IMR-90 (cell line): ENCODE measurements at regions not wholly inside any gene's neighbourhood (a gene's known extent, or its start where the extent isn't known, plus 50 kb on each side); places are given as distances from the start of the nearest gene placed in this dataset.
A peak's percentile ranks its signal among the peaks of the same experiment; 100 is the strongest.

Experiments used
- ATAC-seq: fragments of 200-7000 bp; cut with Tn5 transposase; 2 replicates; pipeline ENCODE4 v1.9.1; 2020; ENCODE audit warnings: low read depth, mild to moderate bottlenecking, moderate library complexity
- BruUV-seq: library from RNA; stranded (reverse); fragments of 400-500 nt; replicated peaks from 2 replicates; lab custom pipeline; 2021; lab: Mats Ljungman, UMichigan
- CTCF ChIA-PET: fragments of 300-600 bp; formaldehyde crosslinking; extraction: SDS; loops from one replicate; lab custom pipeline; 2021; ENCODE audit warnings: antibody characterized with exemption; lab: Yijun Ruan, JAX
- POLR2A ChIA-PET: fragments of 300-600 bp; sonication (Branson Sonifier 250); formaldehyde crosslinking; loops from one replicate; lab custom pipeline; 2022; ENCODE audit warnings: antibody characterized with exemption; ENCODE audit not compliant: unreplicated experiment; lab: Charles Lee
- DNase-seq: peaks from one replicate; pipeline ENCODE4 v3.0.0; 2013
- H2AFZ ChIP-seq: replicated peaks from 2 replicates; pipeline ENCODE3; 2013; ENCODE audit warnings: low read length, mild to moderate bottlenecking; ENCODE audit not compliant: poor library complexity
- H2AK5ac ChIP-seq: 2 replicates; pipeline ENCODE4 v1.6.1; 2013; ENCODE audit warnings: low read depth, low read length, inconsistent platforms
- H2AK9ac ChIP-seq: replicated peaks from 2 replicates; pipeline ENCODE3; 2013; ENCODE audit warnings: mild to moderate bottlenecking, low read depth, low read length, moderate library complexity; ENCODE audit not compliant: poor library complexity
- H2BK120ac ChIP-seq: 2 replicates; pipeline ENCODE4 v1.6.1; 2013; ENCODE audit warnings: low read depth, low read length, inconsistent platforms
- H2BK15ac ChIP-seq: 3 replicates; pipeline ENCODE4 v1.6.1; 2013; ENCODE audit warnings: low read depth, low read length, inconsistent platforms
- H2BK20ac ChIP-seq: 2 replicates; pipeline ENCODE4 v1.6.1; 2013; ENCODE audit warnings: low read depth, mild to moderate bottlenecking, inconsistent platforms, low read length, moderate library complexity
- H2BK5ac ChIP-seq: 2 replicates; pipeline ENCODE4 v1.6.1; 2013; ENCODE audit warnings: mild to moderate bottlenecking, low read depth, low read length, inconsistent platforms; ENCODE audit not compliant: poor library complexity, severe bottlenecking
- H3K14ac ChIP-seq: replicated peaks from 2 replicates; pipeline ENCODE4 v1.6.1; 2013; ENCODE audit warnings: low read depth, low read length, inconsistent platforms
- H3K18ac ChIP-seq: 2 replicates; pipeline ENCODE4 v1.6.1; 2013; ENCODE audit warnings: low read depth, low read length, control low read depth
- H3K23ac ChIP-seq: 2 replicates; pipeline ENCODE4 v1.6.1; 2013; ENCODE audit warnings: low read depth, low read length, inconsistent platforms
- H3K27ac ChIP-seq: 2 replicates; pipeline ENCODE4 v1.5.1; 2013; ENCODE audit warnings: mild to moderate bottlenecking, control low read depth, low read length; ENCODE audit not compliant: insufficient read depth
- H3K27me3 ChIP-seq: 2 replicates; pipeline ENCODE4 v1.6.1; 2013; ENCODE audit warnings: low read length; ENCODE audit not compliant: control insufficient read depth, insufficient read depth
- H3K36me3 ChIP-seq: 2 replicates; pipeline ENCODE4 v1.6.1; 2013; ENCODE audit warnings: low read length, mixed read lengths; ENCODE audit not compliant: control insufficient read depth, insufficient read depth
- H3K4ac ChIP-seq: 2 replicates; pipeline ENCODE4 v1.6.1; 2013; ENCODE audit warnings: low read depth, low read length, inconsistent platforms
- H3K4me1 ChIP-seq: 2 replicates; pipeline ENCODE4 v1.6.1; 2013; ENCODE audit warnings: low read length, mixed read lengths; ENCODE audit not compliant: control insufficient read depth, insufficient read depth
- H3K4me2 ChIP-seq: 2 replicates; pipeline ENCODE4 v1.6.1; 2013; ENCODE audit warnings: low read depth, mild to moderate bottlenecking, control low read depth, low read length, moderate library complexity
- H3K4me3 ChIP-seq: 2 replicates; pipeline ENCODE4 v1.5.1; 2013; ENCODE audit warnings: low read depth, mild to moderate bottlenecking, control low read depth, low read length, moderate library complexity; ENCODE audit not compliant: insufficient read depth
- H3K56ac ChIP-seq: 2 replicates; pipeline ENCODE4 v1.6.1; 2013; ENCODE audit warnings: low read length, inconsistent platforms; ENCODE audit not compliant: insufficient read depth; ENCODE audit errors: extremely low read depth
- H3K79me1 ChIP-seq, 2 experiments: 2 replicates each; pipeline ENCODE4 v1.6.1; 2013; ENCODE audit warnings: low read length in 2 of 2, inconsistent platforms in 1 of 2, low read depth in 1 of 2
- H3K9ac ChIP-seq: 2 replicates; pipeline ENCODE4 v1.6.1; 2013; ENCODE audit warnings: low read depth, low read length, control low read depth
- H3K9me1 ChIP-seq: 2 replicates; pipeline ENCODE4 v1.6.1; 2013; ENCODE audit warnings: low read length, inconsistent platforms; ENCODE audit not compliant: insufficient read depth
- H3K9me3 ChIP-seq: 2 replicates; pipeline ENCODE4 v1.6.1; 2013; ENCODE audit warnings: low read length; ENCODE audit not compliant: control insufficient read depth, insufficient read depth
- H4K20me1 ChIP-seq: 2 replicates; pipeline ENCODE4 v1.6.1; 2013; ENCODE audit warnings: low read length, inconsistent platforms; ENCODE audit not compliant: insufficient read depth
- H4K5ac ChIP-seq: 2 replicates; pipeline ENCODE4 v1.6.1; 2013; ENCODE audit warnings: mild to moderate bottlenecking, low read depth, low read length, control low read depth
- H4K8ac ChIP-seq, 2 experiments: 2 replicates each; pipeline ENCODE4 v1.6.1; 2013; ENCODE audit warnings: low read depth in 2 of 2, low read length in 2 of 2, control low read depth in 1 of 2, inconsistent platforms in 1 of 2
- H4K91ac ChIP-seq: 2 replicates; pipeline ENCODE4 v1.6.1; 2013; ENCODE audit warnings: low read depth, low read length, inconsistent platforms; ENCODE audit not compliant: insufficient read depth
- CEBPB ChIP-seq: IDR thresholded peaks from 2 replicates; pipeline ENCODE4 v1.6.1; 2012; ENCODE audit warnings: low read depth, low read length, improper control_type of control experiment
- ELK1 ChIP-seq: fragments of 150-350 bp; IDR thresholded peaks from 2 replicates; pipeline ENCODE4 v1.6.1; 2016; ENCODE audit warnings: low read depth, mild to moderate bottlenecking, low read length, moderate library complexity, borderline replicate concordance
- FOS ChIP-seq: fragments of 150-350 bp; IDR thresholded peaks from 2 replicates; pipeline ENCODE4 v1.6.1; 2016; ENCODE audit warnings: low read depth, low read length
- NFE2L2 ChIP-seq: fragments of 150-350 bp; IDR thresholded peaks from 2 replicates; pipeline ENCODE4 v1.6.1; 2016; ENCODE audit warnings: low read depth, mild to moderate bottlenecking, low read length
- POLR2A ChIP-seq: IDR thresholded peaks from 2 replicates; pipeline ENCODE4 v1.6.1; 2012; ENCODE audit warnings: mild to moderate bottlenecking, low read depth, low read length
- RAD21 ChIP-seq: IDR thresholded peaks from 2 replicates; pipeline ENCODE4 v1.6.1; 2012; ENCODE audit warnings: low read length, improper control_type of control experiment
- RCOR1 ChIP-seq: IDR thresholded peaks from 2 replicates; pipeline ENCODE4 v1.6.1; 2012; ENCODE audit warnings: mild to moderate bottlenecking, low read length, improper control_type of control experiment; ENCODE audit not compliant: insufficient replicate concordance
- RFX5 ChIP-seq: IDR thresholded peaks from 2 replicates; pipeline ENCODE4 v1.8.0; 2012; ENCODE audit warnings: low read depth, mild to moderate bottlenecking, low read length, moderate library complexity
- SMC3 ChIP-seq: fragments of 150-350 bp; IDR thresholded peaks from 2 replicates; pipeline ENCODE4 v1.6.1; 2016; ENCODE audit warnings: low read depth, mild to moderate bottlenecking, antibody characterized with exemption, low read length, moderate library complexity
- WGBS, 2 experiments: methylation state at CpG; one replicate each; pipeline versions ENCODE4 v1.1.5 to v1.1.7; 2013; ENCODE audit warnings: missing lambda C conversion rate in 2 of 2; ENCODE audit not compliant: insufficient read length in 1 of 2; ENCODE audit errors: extremely low coverage in 2 of 2; 5-methylcytosine and 5-hydroxymethylcytosine counted together
- dilution Hi-C: fragments of 300-500 bp; cut with HindIII; formaldehyde crosslinking; loops from one replicate; pipeline ENCODE4 v1.14.3; 2018; ENCODE audit warnings: low sequenced_read_pairs; ENCODE audit not compliant: unreplicated experiment
- in situ Hi-C: fragments of 300-500 bp; cut with MboI; formaldehyde crosslinking; loops from 3 replicates; pipeline ENCODE4 v1.14.3; 2019; ENCODE audit warnings: low sequenced_read_pairs, inconsistent platforms, mixed read lengths
- intact Hi-C: fragments of 100-400 bp; cut with micrococcal nuclease; formaldehyde crosslinking; loops from 2 replicates; pipeline ENCODE4 v1.10.0; 2022
- TF ChIP-seq, protein P1 (sequence below): fragments of 150-350 bp; IDR thresholded peaks from 2 replicates; pipeline ENCODE4 v1.6.1; 2017; ENCODE audit warnings: mild to moderate bottlenecking, antibody characterized with exemption, low read length, low read depth

DNA sequence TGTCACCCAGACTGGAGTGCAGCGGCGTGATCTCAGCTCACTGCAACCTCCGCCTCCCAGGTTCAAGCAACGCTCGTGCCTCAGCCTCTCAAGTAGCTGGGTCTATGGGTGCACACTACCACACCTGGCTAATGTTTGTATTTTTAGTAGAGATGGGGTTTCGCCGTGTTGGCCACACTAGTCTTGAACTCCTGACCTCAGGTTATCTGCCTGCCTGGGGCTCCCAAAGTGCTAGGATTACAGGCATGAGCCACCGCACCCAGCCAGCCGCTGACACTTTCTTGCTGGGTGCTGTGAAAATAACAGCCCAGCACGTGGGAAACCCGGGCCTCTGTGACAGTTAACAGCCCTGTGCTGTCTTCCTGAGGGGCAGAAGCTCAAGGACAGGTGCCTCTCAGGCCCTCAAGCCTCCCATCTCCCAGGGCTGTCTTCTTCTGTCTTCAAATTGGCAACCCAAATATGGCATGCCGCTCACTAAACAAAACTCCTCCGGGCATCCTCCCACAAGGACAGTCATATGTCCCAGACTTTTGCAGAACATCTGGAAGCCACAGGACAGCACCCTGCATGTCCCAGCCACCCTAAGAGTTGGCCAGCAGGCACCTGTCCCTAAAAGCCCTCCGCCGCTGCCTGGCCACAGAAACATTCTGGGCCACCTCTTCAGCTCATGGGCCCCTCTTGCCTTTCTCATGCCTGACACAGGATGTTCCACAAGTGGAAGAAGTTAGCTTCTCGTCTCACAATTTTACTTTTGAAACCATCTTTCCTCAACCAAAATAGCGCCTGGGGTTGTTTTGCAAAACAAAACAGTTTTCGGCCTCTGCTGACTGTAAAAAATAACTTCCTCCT, 233.6 kb downstream of the SYK start:
- H2BK5ac ChIP-seq = no peak overlapping the region
- ATAC-seq (no peak), DNase-seq (no peak)
- H4K8ac ChIP-seq = no peak overlapping the region
- H2AFZ ChIP-seq = no peak overlapping the region
- no peak overlapping the region for H3K23ac ChIP-seq
- BruUV-seq = no TSS peak
- dilution Hi-C loops (no loop called here), in situ Hi-C loops (no loop called here), intact Hi-C loops (loop anchor here (5.0 kb wide), 2 partner anchors 82 to 127 kb away; no protein-coding TSS in a partner anchor)
- H3K9me1 ChIP-seq = peaks cover 26% of the 10 kb centered on the region
- no peaks in the 10 kb centered on the region for H3K36me3 ChIP-seq
- no peak overlapping the region for H3K9ac ChIP-seq
- H3K4ac ChIP-seq = no peak overlapping the region
- no peaks in the 10 kb centered on the region for H3K27me3 ChIP-seq
- peak overlapping the region; percentile 38; the same call in 1 of the 2 replicates for H2BK20ac ChIP-seq
- ChIA-PET POLR2A (no interaction called here), CTCF (interaction anchor here (0.6 kb wide), 1 partner anchor 248 kb away, joined by 3 read pairs; no protein-coding TSS in a partner anchor)
- no peak overlapping the region for H4K5ac ChIP-seq
- H3K4me3 ChIP-seq = no peak overlapping the region
- H2BK120ac ChIP-seq = peak overlapping the region; percentile 38; the same call in 1 of the 2 replicates
- H3K56ac ChIP-seq = no peak overlapping the region
- TF ChIP-seq NFE2L2 (no peak), ELK1 (no peak), RAD21 (no peak), SMC3 (no peak), CEBPB (no peak), POLR2A (no peak), RFX5 (no peak), RCOR1 (no peak), FOS (no peak)
- TF ChIP-seq, protein P1, sequence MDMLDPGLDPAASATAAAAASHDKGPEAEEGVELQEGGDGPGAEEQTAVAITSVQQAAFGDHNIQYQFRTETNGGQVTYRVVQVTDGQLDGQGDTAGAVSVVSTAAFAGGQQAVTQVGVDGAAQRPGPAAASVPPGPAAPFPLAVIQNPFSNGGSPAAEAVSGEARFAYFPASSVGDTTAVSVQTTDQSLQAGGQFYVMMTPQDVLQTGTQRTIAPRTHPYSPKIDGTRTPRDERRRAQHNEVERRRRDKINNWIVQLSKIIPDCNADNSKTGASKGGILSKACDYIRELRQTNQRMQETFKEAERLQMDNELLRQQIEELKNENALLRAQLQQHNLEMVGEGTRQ = no peak
- no peak overlapping the region for H3K27ac ChIP-seq
- WGBS, 2 experiments = 97% methylated on average over 5 of the region's 18 CpGs; no CpG with 5 or more reads in 1 of the 2 experiments
- H4K91ac ChIP-seq = 0 out of 2 replicates have a peak overlapping the region, but pooled peaks have one; percentile 12
- peaks cover 0 to 17% of the 10 kb centered on the region in 2 experiments; a peak in 3 of 4 replicates for H3K79me1 ChIP-seq
- no peak overlapping the region for H2BK15ac ChIP-seq
- H3K18ac ChIP-seq = no peak overlapping the region
- H3K4me2 ChIP-seq = no peak overlapping the region
- no peak overlapping the region for H2AK9ac ChIP-seq
- peaks cover 26% of the 10 kb centered on the region for H3K4me1 ChIP-seq
- no peak overlapping the region for H3K14ac ChIP-seq
- H3K9me3 ChIP-seq = no peaks in the 10 kb centered on the region
- H2AK5ac ChIP-seq = peak overlapping the region; percentile 49; the same call in 1 of the 2 replicates
- H4K20me1 ChIP-seq = no peaks in the 10 kb centered on the region
